ENCODE measurements at regions not wholly inside any gene's neighbourhood (a gene's known extent, or its start where the extent isn't known, plus 50 kb on each side); places are given as distances from the start of the nearest gene placed in this dataset.

DNA sequence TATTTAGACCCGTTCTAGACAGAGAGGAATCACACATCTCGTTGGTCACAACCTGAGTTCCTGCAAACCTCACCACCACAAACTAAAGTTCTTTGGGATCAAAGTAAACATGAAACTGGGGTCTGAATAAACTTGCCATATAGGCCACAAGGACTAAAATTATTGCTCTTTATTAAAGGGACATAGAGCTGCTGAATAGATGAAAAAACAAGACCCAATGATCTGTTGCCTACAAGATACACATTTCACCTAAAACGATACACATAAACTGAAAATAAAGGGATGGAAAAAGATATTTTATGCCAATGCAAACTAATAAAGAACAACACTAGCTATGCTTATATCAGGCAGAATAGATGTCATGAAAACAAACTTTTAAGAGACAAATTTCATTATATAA, 623.0 kb downstream of the TBC1D32 start:
- TF ChIP-seq, protein P1, sequence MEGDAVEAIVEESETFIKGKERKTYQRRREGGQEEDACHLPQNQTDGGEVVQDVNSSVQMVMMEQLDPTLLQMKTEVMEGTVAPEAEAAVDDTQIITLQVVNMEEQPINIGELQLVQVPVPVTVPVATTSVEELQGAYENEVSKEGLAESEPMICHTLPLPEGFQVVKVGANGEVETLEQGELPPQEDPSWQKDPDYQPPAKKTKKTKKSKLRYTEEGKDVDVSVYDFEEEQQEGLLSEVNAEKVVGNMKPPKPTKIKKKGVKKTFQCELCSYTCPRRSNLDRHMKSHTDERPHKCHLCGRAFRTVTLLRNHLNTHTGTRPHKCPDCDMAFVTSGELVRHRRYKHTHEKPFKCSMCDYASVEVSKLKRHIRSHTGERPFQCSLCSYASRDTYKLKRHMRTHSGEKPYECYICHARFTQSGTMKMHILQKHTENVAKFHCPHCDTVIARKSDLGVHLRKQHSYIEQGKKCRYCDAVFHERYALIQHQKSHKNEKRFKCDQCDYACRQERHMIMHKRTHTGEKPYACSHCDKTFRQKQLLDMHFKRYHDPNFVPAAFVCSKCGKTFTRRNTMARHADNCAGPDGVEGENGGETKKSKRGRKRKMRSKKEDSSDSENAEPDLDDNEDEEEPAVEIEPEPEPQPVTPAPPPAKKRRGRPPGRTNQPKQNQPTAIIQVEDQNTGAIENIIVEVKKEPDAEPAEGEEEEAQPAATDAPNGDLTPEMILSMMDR (IDR thresholded peaks at IDR 0.05) = no peak
- no peak for TF ChIP-seq POLR2A (IDR thresholded peaks at IDR 0.05)

All from uterus (tissue), 2 donors.